K562 (cell line): ENCODE measurements at regions not wholly inside any gene's neighbourhood (a gene's known extent, or its start where the extent isn't known, plus 50 kb on each side); places are given as distances from the start of the nearest gene placed in this dataset.

ENCODE experiments used
- ATAC-seq: fragments of 200-7000 bp; cut with Tn5 transposase; 3 replicates; pipeline ENCODE4 v1.9.1; 2020; ENCODE audit warnings: moderate library complexity
- BruUV-seq: library from RNA; stranded (reverse); fragments of 400-500 nt; replicated peaks from 2 replicates; lab custom pipeline; 2021; lab: Mats Ljungman, UMichigan
- CTCF ChIA-PET: fragments of 300-600 bp; formaldehyde crosslinking; extraction: SDS; loops from one replicate; lab custom pipeline; 2021; ENCODE audit warnings: low intra/inter-chr PET ratio; lab: Yijun Ruan, JAX
- POLR2A ChIA-PET: fragments of 300-600, 350-650 bp; sonication (Branson Sonifier 250); formaldehyde crosslinking; extraction: SDS; loops from one replicate; lab custom pipeline; 2021; ENCODE audit warnings: antibody characterized with exemption, inconsistent platforms; lab: Yijun Ruan, JAX
- DNase-seq, 4 experiments: peaks; one replicate each; pipeline versions ENCODE4 v3.0.0 to v3.0.0-alpha.2; 2011 to 2018; ENCODE audit warnings: low spot score in 3 of 4, mixed read lengths in 3 of 4; ENCODE audit errors: extremely low read depth in 1 of 4
- FAIRE-seq: peaks from 2 replicates; lab custom pipeline; 2011; peaks lifted over from hg19 to GRCh38; lab: Jason Lieb, UNC
- H2AFZ ChIP-seq: 2 replicates; pipeline ENCODE4 v1.6.0; 2011; ENCODE audit warnings: low read depth, low read length, control low read depth, inconsistent platforms
- H3K27ac ChIP-seq: fragments of 200-600 bp; 3 replicates; pipeline ENCODE4 v1.8.0; 2011; ENCODE audit warnings: low read depth, mild to moderate bottlenecking, control low read depth, inconsistent platforms, low read length, moderate library complexity, mixed read lengths; ENCODE audit errors: extremely low read depth
- H3K27me3 ChIP-seq, 2 experiments: fragments of 300-600 bp in 1 of 2; 2 replicates in 1 of 2; 3 replicates in 1 of 2; pipeline versions ENCODE4 v1.6.0 to v1.8.0; 2011; ENCODE audit warnings: inconsistent platforms in 2 of 2, low read length in 2 of 2, mild to moderate bottlenecking in 1 of 2, mixed read lengths in 1 of 2, moderate library complexity in 1 of 2; ENCODE audit not compliant: control insufficient read depth in 2 of 2, insufficient read depth in 2 of 2
- H3K36me3 ChIP-seq: fragments of 300-600 bp; 3 replicates; pipeline ENCODE4 v1.8.0; 2011; ENCODE audit warnings: mild to moderate bottlenecking, low read length, inconsistent platforms; ENCODE audit not compliant: control insufficient read depth, insufficient read depth
- H3K4me1 ChIP-seq, 2 experiments: fragments of 200-600 bp in 1 of 2; replicated peaks in 1 of 2; 2 replicates in 1 of 2; 3 replicates in 1 of 2; pipeline versions ENCODE4 v1.5.1 to v1.8.0; 2011; ENCODE audit warnings: inconsistent platforms in 2 of 2, low read length in 2 of 2, mild to moderate bottlenecking in 1 of 2, mixed read lengths in 1 of 2, moderate library complexity in 1 of 2; ENCODE audit not compliant: control insufficient read depth in 2 of 2, insufficient read depth in 2 of 2
- H3K4me2 ChIP-seq: 2 replicates; pipeline ENCODE4 v1.6.1; 2011; ENCODE audit warnings: low read length, control low read depth, inconsistent platforms, mixed read lengths; ENCODE audit not compliant: insufficient read depth
- H3K4me3 ChIP-seq: fragments of 200-600 bp; sonication (generic), shearing (Covaris generic); 2 replicates; pipeline ENCODE4 v1.5.1; 2016; ENCODE audit warnings: control low read depth, inconsistent platforms
- H3K79me2 ChIP-seq: fragments of 200-600 bp; 3 replicates; pipeline ENCODE4 v1.8.0; 2011; ENCODE audit warnings: low read length, inconsistent platforms; ENCODE audit not compliant: control insufficient read depth, insufficient read depth
- H3K9ac ChIP-seq, 2 experiments: 2 replicates each; pipeline versions ENCODE4 v1.6.0 to v1.6.1; 2011; ENCODE audit warnings: low read depth in 2 of 2, low read length in 2 of 2, control low read depth in 1 of 2, inconsistent platforms in 1 of 2, mild to moderate bottlenecking in 1 of 2, mixed read lengths in 1 of 2; ENCODE audit not compliant: insufficient read depth in 1 of 2
- H3K9me1 ChIP-seq: one replicate; pipeline ENCODE4 v1.6.0; 2011; ENCODE audit warnings: inconsistent platforms, mild to moderate bottlenecking, low read length, moderate library complexity; ENCODE audit not compliant: control insufficient read depth, insufficient read depth
- H3K9me3 ChIP-seq: replicated peaks from 2 replicates; pipeline ENCODE4 v1.5.1; 2011; ENCODE audit warnings: low read depth, low read length, inconsistent platforms; ENCODE audit not compliant: control insufficient read depth, insufficient read depth
- H4K20me1 ChIP-seq: replicated peaks from 2 replicates; pipeline ENCODE4 v1.6.1; 2011; ENCODE audit warnings: low read length, inconsistent platforms, mixed read lengths; ENCODE audit not compliant: control insufficient read depth, insufficient read depth
- ATF2 ChIP-seq: sonication (generic); formaldehyde crosslinking; IDR thresholded peaks from 2 replicates; pipeline ENCODE4 v1.8.1; 2022; ENCODE audit warnings: missing genetic modification reagents
- CSDE1 ChIP-seq, 2 experiments: fragments of 450-650 bp; IDR thresholded peaks; 2 replicates each; pipeline ENCODE4 v1.6.1; 2016; ENCODE audit warnings: mild to moderate bottlenecking in 1 of 2
- HMG20B ChIP-seq: fragments of 250-450 bp; sonication (Bioruptor Pico); IDR thresholded peaks from 2 replicates; pipeline ENCODE4 v1.5.0; 2021; ENCODE audit warnings: mild to moderate bottlenecking
- IFI16 ChIP-seq: fragments of 250-450 bp; sonication (Bioruptor Pico); IDR thresholded peaks from 2 replicates; pipeline ENCODE4 v2.1.2; 2022; ENCODE audit warnings: mild to moderate bottlenecking, inconsistent platforms
- KDM4B ChIP-seq, 2 experiments: fragments of 450-650 bp in 1 of 2; sonication (generic) in 1 of 2; IDR thresholded peaks; 2 replicates each; pipeline ENCODE4 v1.6.1; 2016 to 2017; ENCODE audit warnings: borderline replicate concordance in 2 of 2, antibody characterized with exemption in 1 of 2, low read depth in 1 of 2, mild to moderate bottlenecking in 1 of 2
- MXI1 ChIP-seq: IDR thresholded peaks from 2 replicates; pipeline ENCODE4 v1.6.1; 2011; ENCODE audit warnings: low read depth, mild to moderate bottlenecking, improper control_type of control experiment, low read length
- NFATC3 ChIP-seq: fragments of 450-650 bp; IDR thresholded peaks from 2 replicates; pipeline ENCODE4 v1.6.1; 2017; ENCODE audit warnings: mild to moderate bottlenecking
- RFX7 ChIP-seq: fragments of 250-450 bp; sonication (Bioruptor Pico); IDR thresholded peaks from 2 replicates; pipeline ENCODE4 v1.5.1; 2021; ENCODE audit warnings: mild to moderate bottlenecking
- SAP30 ChIP-seq: fragments of 200-600 bp; sonication (generic); IDR thresholded peaks from 2 replicates; pipeline ENCODE4 v1.6.1; 2012; ENCODE audit warnings: borderline replicate concordance, low read depth, mild to moderate bottlenecking, moderate library complexity, low read length, control low read depth, inconsistent platforms; ENCODE audit not compliant: insufficient read depth, poor library complexity, severe bottlenecking
- TCF15 ChIP-seq: fragments of 250-450 bp; sonication (Bioruptor Pico); IDR thresholded peaks from 2 replicates; pipeline ENCODE4 v1.8.0; 2022; ENCODE audit warnings: moderate library complexity, mild to moderate bottlenecking, inconsistent platforms
- ZNF311 ChIP-seq: fragments of 250-450 bp; sonication (Bioruptor Pico); IDR thresholded peaks from 2 replicates; pipeline ENCODE4 v1.4.0; 2020; ENCODE audit warnings: mild to moderate bottlenecking, moderate library complexity
- ZNF696 ChIP-seq: fragments of 250-450 bp; sonication (Bioruptor Pico); conservative IDR thresholded peaks from 2 replicates; pipeline ENCODE4 v1.4.0; 2020; ENCODE audit warnings: mild to moderate bottlenecking, moderate library complexity
- ZNF717 ChIP-seq: fragments of 250-450 bp; sonication (Bioruptor Pico); IDR thresholded peaks from 2 replicates; pipeline ENCODE4 v1.5.0; 2021
- in situ Hi-C: fragments of 300-500 bp; cut with MboI; formaldehyde crosslinking; loops from 4 replicates; pipeline ENCODE4 v1.15.0; 2018; ENCODE audit warnings: inconsistent platforms, mixed read lengths
- intact Hi-C: fragments of 100-400 bp; cut with micrococcal nuclease; formaldehyde crosslinking; loops from 2 replicates; pipeline ENCODE4 v1.14.2; 2022
- TF ChIP-seq, protein P1 (sequence below): fragments of 450-650 bp; IDR thresholded peaks from 2 replicates; pipeline ENCODE4 v1.6.1; 2018; ENCODE audit warnings: mild to moderate bottlenecking, low read depth; ENCODE audit not compliant: partially characterized antibody
- TF ChIP-seq, protein P2 (sequence below): fragments of 250-450 bp; sonication (Bioruptor Pico); IDR thresholded peaks from 2 replicates; pipeline ENCODE4 v1.8.0; 2021; ENCODE audit warnings: borderline replicate concordance, mild to moderate bottlenecking, moderate library complexity; ENCODE audit not compliant: poor library complexity, severe bottlenecking

GRCh38 chr2:22518641-22519040 is 866.3 kb upstream of the KLHL29 start:
- Histone ChIP-seq H3K4me2 (no peak overlapping the region), H4K20me1 (no peaks in the 10 kb centered on the region), H3K4me1 (no peaks in the 10 kb centered on the region), H3K4me3 (no peak overlapping the region), H3K27ac (no peak overlapping the region), H3K36me3 (no peaks in the 10 kb centered on the region), H3K9me1 (no peaks in the 10 kb centered on the region), H3K27me3 (no peaks in the 10 kb centered on the region), H3K9me3 (no peaks in the 10 kb centered on the region; the same call in 1 of the 2 replicates), H2AFZ (no peak overlapping the region), H3K79me2 (no peaks in the 10 kb centered on the region), H3K9ac (no peak overlapping the region)
- in situ Hi-C loops (no loop called here), intact Hi-C loops (no loop called here)
- no TSS peak for BruUV-seq
- no peak for FAIRE-seq
- no peak for ATAC-seq
- ChIA-PET CTCF (no interaction called here), POLR2A (no interaction called here)
- DNase-seq = no peak
- no peak for TF ChIP-seq ATF2
- TF ChIP-seq ZNF696 (CRISPR knock-in tag) = no peak
- TF ChIP-seq IFI16 = no peak
- TF ChIP-seq SAP30 = no peak
- no peak for TF ChIP-seq RFX7 (CRISPR knock-in tag)
- TF ChIP-seq ZNF311 (CRISPR knock-in tag) = no peak
- TF ChIP-seq KDM4B (IDR thresholded peaks at IDR 0.05; ENCODE audit: borderline replicate concordance in 2 of 2, low read depth in 1 of 2) = no peak
- no peak for TF ChIP-seq NFATC3
- TF ChIP-seq HMG20B = no peak
- TF ChIP-seq MXI1 = no peak
- no peak for TF ChIP-seq ZNF717 (CRISPR knock-in tag)
- TF ChIP-seq TCF15 (CRISPR knock-in tag) = no peak
- TF ChIP-seq CSDE1 (IDR thresholded peaks at IDR 0.05) = no peak
- TF ChIP-seq, protein P1, sequence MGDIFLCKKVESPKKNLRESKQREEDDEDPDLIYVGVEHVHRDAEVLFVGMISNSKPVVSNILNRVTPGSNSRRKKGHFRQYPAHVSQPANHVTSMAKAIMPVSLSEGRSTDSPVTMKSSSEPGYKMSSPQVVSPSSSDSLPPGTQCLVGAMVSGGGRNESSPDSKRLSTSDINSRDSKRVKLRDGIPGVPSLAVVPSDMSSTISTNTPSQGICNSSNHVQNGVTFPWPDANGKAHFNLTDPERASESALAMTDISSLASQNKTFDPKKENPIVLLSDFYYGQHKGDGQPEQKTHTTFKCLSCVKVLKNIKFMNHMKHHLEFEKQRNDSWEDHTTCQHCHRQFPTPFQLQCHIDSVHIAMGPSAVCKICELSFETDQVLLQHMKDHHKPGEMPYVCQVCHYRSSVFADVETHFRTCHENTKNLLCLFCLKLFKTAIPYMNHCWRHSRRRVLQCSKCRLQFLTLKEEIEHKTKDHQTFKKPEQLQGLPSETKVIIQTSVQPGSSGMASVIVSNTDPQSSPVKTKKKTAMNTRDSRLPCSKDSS = no peak
- TF ChIP-seq, protein P2, sequence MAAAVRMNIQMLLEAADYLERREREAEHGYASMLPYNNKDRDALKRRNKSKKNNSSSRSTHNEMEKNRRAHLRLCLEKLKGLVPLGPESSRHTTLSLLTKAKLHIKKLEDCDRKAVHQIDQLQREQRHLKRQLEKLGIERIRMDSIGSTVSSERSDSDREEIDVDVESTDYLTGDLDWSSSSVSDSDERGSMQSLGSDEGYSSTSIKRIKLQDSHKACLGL (CRISPR knock-in tag) = no peak
